Endothelial cell of umbilical vein (primary cell): ENCODE measurements at regions not wholly inside any gene's neighbourhood (a gene's known extent, or its start where the extent isn't known, plus 50 kb on each side); places are given as distances from the start of the nearest gene placed in this dataset.

Source experiments
- BruUV-seq: library from RNA; stranded (reverse); fragments of 400-500 nt; replicated peaks from 2 replicates; lab custom pipeline; 2021; lab: Mats Ljungman, UMichigan
- CTCF ChIA-PET: fragments of 300-600, 350-600 bp; sonication (Branson Sonifier 250); formaldehyde crosslinking; loops from one replicate; lab custom pipeline; 2021; ENCODE audit warnings: antibody characterized with exemption, inconsistent platforms; lab: Charles Lee
- POLR2A ChIA-PET: fragments of 300-600, 350-600 bp; sonication (Branson Sonifier 250); formaldehyde crosslinking; loops from one replicate; lab custom pipeline; 2021; ENCODE audit warnings: antibody characterized with exemption, inconsistent platforms; lab: Charles Lee
- DNase-seq: peaks from one replicate; pipeline ENCODE4 v3.0.0-alpha.2; 2011; ENCODE audit warnings: low read depth, low spot score
- FAIRE-seq: peaks from 2 replicates; lab custom pipeline; 2011; peaks lifted over from hg19 to GRCh38; lab: Jason Lieb, UNC
- H2AFZ ChIP-seq: 2 replicates; pipeline ENCODE4 v1.6.0; 2012; ENCODE audit warnings: low read depth, low read length, control low read depth, inconsistent platforms
- H3K27ac ChIP-seq: 2 replicates; pipeline ENCODE4 v1.5.1; 2011; ENCODE audit warnings: low read depth, mild to moderate bottlenecking, control low read depth, low read length, moderate library complexity; ENCODE audit not compliant: insufficient read depth
- H3K27me3 ChIP-seq, 2 experiments: 2 replicates each; pipeline versions ENCODE4 v1.6.0 to v1.6.1; 2011; ENCODE audit warnings: low read length in 2 of 2, mixed read lengths in 1 of 2; ENCODE audit not compliant: control insufficient read depth in 2 of 2, insufficient read depth in 2 of 2
- H3K36me3 ChIP-seq, 2 experiments: 2 replicates in 1 of 2; 3 replicates in 1 of 2; pipeline ENCODE4 v1.5.1; 2011; ENCODE audit warnings: low read length in 2 of 2, mild to moderate bottlenecking in 1 of 2, moderate library complexity in 1 of 2; ENCODE audit not compliant: control insufficient read depth in 2 of 2, insufficient read depth in 2 of 2; ENCODE audit errors: extremely low read depth in 1 of 2
- H3K4me1 ChIP-seq: 3 replicates; pipeline ENCODE4 v1.5.1; 2011; ENCODE audit warnings: mild to moderate bottlenecking, low read length; ENCODE audit not compliant: control insufficient read depth, insufficient read depth; ENCODE audit errors: extremely low read depth
- H3K4me2 ChIP-seq: 2 replicates; pipeline ENCODE4 v1.6.1; 2011; ENCODE audit warnings: low read length, control low read depth, mixed read lengths; ENCODE audit not compliant: insufficient read depth
- H3K4me3 ChIP-seq, 3 experiments: fragments of 200-600 bp in 1 of 3; sonication (generic), shearing (Covaris generic) in 1 of 3; replicated peaks in 1 of 3; 2 replicates each; pipeline ENCODE4 v1.5.1; 2011 to 2016; ENCODE audit warnings: control low read depth in 3 of 3, low read length in 3 of 3, mild to moderate bottlenecking in 2 of 3, inconsistent platforms in 1 of 3, low read depth in 1 of 3, moderate library complexity in 1 of 3; ENCODE audit not compliant: insufficient read depth in 1 of 3
- H3K79me2 ChIP-seq: 2 replicates; pipeline ENCODE4 v1.6.0; 2012; ENCODE audit warnings: low read length, inconsistent platforms; ENCODE audit not compliant: control insufficient read depth, insufficient read depth
- H3K9ac ChIP-seq: replicated peaks from 2 replicates; pipeline ENCODE3; 2011; ENCODE audit warnings: low read length, control low read depth; ENCODE audit not compliant: insufficient read depth; ENCODE audit errors: extremely low read depth
- H3K9me1 ChIP-seq: replicated peaks from 3 replicates; pipeline ENCODE4 v1.6.0; 2011; ENCODE audit warnings: mild to moderate bottlenecking, low read length; ENCODE audit not compliant: control insufficient read depth, insufficient read depth; ENCODE audit errors: extremely low read depth
- H3K9me3 ChIP-seq: replicated peaks from 2 replicates; pipeline ENCODE4 v1.5.1; 2012; ENCODE audit warnings: low read length, inconsistent platforms; ENCODE audit not compliant: control insufficient read depth, insufficient read depth
- H4K20me1 ChIP-seq: replicated peaks from 2 replicates; pipeline ENCODE3; 2011; ENCODE audit warnings: mild to moderate bottlenecking, low read length; ENCODE audit not compliant: control insufficient read depth, insufficient read depth; ENCODE audit errors: extremely low read depth
- CTCF ChIP-seq, 2 donors: IDR thresholded peaks; 1 replicate in 1 of 2; 2 replicates in 1 of 2; pipeline ENCODE4 v1.5.1; 2011; ENCODE audit warnings: low read length in 2 of 2, mild to moderate bottlenecking in 2 of 2, moderate library complexity in 2 of 2, control low read depth in 1 of 2, inconsistent platforms in 1 of 2, low read depth in 1 of 2; ENCODE audit not compliant: insufficient read depth in 1 of 2; ENCODE audit errors: extremely low read depth in 1 of 2
- EZH2 ChIP-seq: IDR thresholded peaks from 2 replicates; pipeline ENCODE4 v1.6.1; 2012; ENCODE audit warnings: borderline replicate concordance, low read depth, mild to moderate bottlenecking, moderate library complexity, low read length, inconsistent platforms; ENCODE audit not compliant: severe bottlenecking
- FOS ChIP-seq: IDR thresholded peaks from 2 replicates; pipeline ENCODE4 v1.6.1; 2011; ENCODE audit warnings: mild to moderate bottlenecking, low read length, moderate library complexity, borderline replicate concordance; ENCODE audit not compliant: insufficient read depth
- GATA2 ChIP-seq: IDR thresholded peaks from 2 replicates; pipeline ENCODE4 v1.7.0; 2011; ENCODE audit warnings: low read depth, mild to moderate bottlenecking, moderate library complexity, mixed read lengths, low read length; ENCODE audit not compliant: insufficient read length, insufficient read depth
- JUN ChIP-seq: IDR thresholded peaks from 2 replicates; pipeline ENCODE4 v1.6.1; 2011; ENCODE audit warnings: borderline replicate concordance, low read depth; ENCODE audit not compliant: insufficient read length, insufficient read depth
- MAX ChIP-seq: IDR thresholded peaks from 2 replicates; pipeline ENCODE4 v1.6.1; 2011; ENCODE audit not compliant: insufficient read depth, insufficient read length
- MYC ChIP-seq: IDR thresholded peaks from one replicate; pipeline ENCODE4 v1.6.1; 2011; ENCODE audit warnings: mild to moderate bottlenecking, low read depth, low read length
- POLR2A ChIP-seq: IDR thresholded peaks from 2 replicates; pipeline ENCODE4 v1.6.1; 2012; ENCODE audit warnings: low read depth, mild to moderate bottlenecking, control low read depth, low read length
- POLR2AphosphoS5 ChIP-seq: IDR thresholded peaks from 2 replicates; pipeline ENCODE4 v1.6.1; 2012; ENCODE audit warnings: low read depth, mild to moderate bottlenecking, control low read depth, low read length, moderate library complexity; ENCODE audit not compliant: insufficient read depth
- dilution Hi-C: fragments of 300-500 bp; cut with MboI; formaldehyde crosslinking; loops from one replicate; pipeline ENCODE4 v1.15.0; 2019; ENCODE audit warnings: low sequenced_read_pairs; ENCODE audit not compliant: extremely low pct_ligation_motif_present
- intact Hi-C: fragments of 100-400 bp; cut with micrococcal nuclease; formaldehyde crosslinking; loops from one replicate; pipeline ENCODE4 v1.10.0; 2022

- FAIRE-seq, result no peak
- no peak for DNase-seq
Observed at GRCh38 chr6:99813565-99813964, 180.5 kb downstream of the MCHR2 start.

More at GRCh38 chr6:99813565-99813964, 180.5 kb downstream of the MCHR2 start:
- no peaks in the 10 kb centered on the region for H3K27me3 ChIP-seq
- no peaks in the 10 kb centered on the region for H3K36me3 ChIP-seq
- no peak overlapping the region for H3K4me2 ChIP-seq
- no peak overlapping the region for H2AFZ ChIP-seq
- ChIA-PET POLR2A (no interaction called here), CTCF (no interaction called here)
- H3K27ac ChIP-seq, result no peak overlapping the region
- H3K9me1 ChIP-seq, result no peaks in the 10 kb centered on the region
- no peak overlapping the region for H3K9ac ChIP-seq
- no peaks in the 10 kb centered on the region for H3K79me2 ChIP-seq
- H3K9me3 ChIP-seq, result no peaks in the 10 kb centered on the region
- intact Hi-C loops (no loop called here), dilution Hi-C loops (no loop called here)
- TF ChIP-seq MYC (no peak), JUN (no peak), EZH2 (no peak), GATA2 (no peak), POLR2A (no peak), CTCF (IDR thresholded peaks at IDR 0.05; ENCODE audit: extremely low read depth in 1 of 2, insufficient read depth in 1 of 2, low read depth in 1 of 2, low read length in 2 of 2) (no peak), POLR2AphosphoS5 (no peak), MAX (no peak), FOS (no peak)
- no peaks in the 10 kb centered on the region for H3K4me1 ChIP-seq
- BruUV-seq, result no TSS peak
- H3K4me3 ChIP-seq, result no peak overlapping the region
- no peaks in the 10 kb centered on the region for H4K20me1 ChIP-seq
